GM21381 (cell line): ENCODE measurements at regions not wholly inside any gene's neighbourhood (a gene's known extent, or its start where the extent isn't known, plus 50 kb on each side); places are given as distances from the start of the nearest gene placed in this dataset.

Experiments
- ATAC-seq: cut with Tn5 transposase; IDR thresholded peaks from one replicate; pipeline ENCODE4 v1.9.1; 2021; ENCODE audit warnings: mild to moderate bottlenecking, moderate library complexity; ENCODE audit not compliant: unreplicated experiment

GRCh38 chr16:31701734-31702133 lies 171.9 kb upstream of the ZNF267 start:
- no peak for ATAC-seq

GRCh38 chr16:31702796-31703195 lies 170.8 kb upstream of the ZNF267 start:
- ATAC-seq = no peak

GRCh38 chr16:31703526-31704128 lies 170.0 kb upstream of the ZNF267 start:
- ATAC-seq = no peak

GRCh38 chr16:31704138-31704537 lies 169.5 kb upstream of the ZNF267 start:
- ATAC-seq = no peak

- no peak for ATAC-seq
These were observed 168.2 kb upstream of the ZNF267 start for GRCh38 chr16:31705371-31705770.

GRCh38 chr16:31706318-31706717 lies 167.3 kb upstream of the ZNF267 start:
- ATAC-seq = no peak

- no peak for ATAC-seq
These were observed 166.7 kb upstream of the ZNF267 start for GRCh38 chr16:31706925-31707324.

GRCh38 chr16:31707743-31708335 lies 165.8 kb upstream of the ZNF267 start:
- ATAC-seq = no peak

- no peak for ATAC-seq
These were observed 165.3 kb upstream of the ZNF267 start for GRCh38 chr16:31708348-31708747.

GRCh38 chr16:31709181-31709580 lies 164.4 kb upstream of the ZNF267 start:
- ATAC-seq = no peak

- ATAC-seq = no peak
These were observed 163.5 kb upstream of the ZNF267 start for GRCh38 chr16:31710134-31710533.

GRCh38 chr16:31710880-31711279 lies 162.7 kb upstream of the ZNF267 start:
- ATAC-seq = no peak

GRCh38 chr16:31711344-31711845 lies 162.2 kb upstream of the ZNF267 start:
- no peak for ATAC-seq

- no peak for ATAC-seq
These were observed 161.5 kb upstream of the ZNF267 start for GRCh38 chr16:31712064-31712540.

- ATAC-seq = peak; percentile 92
These were observed 160.3 kb upstream of the ZNF267 start for GRCh38 chr16:31713071-31713944.

GRCh38 chr16:31713945-31714902 lies 159.4 kb upstream of the ZNF267 start:
- ATAC-seq = no peak

- ATAC-seq = no peak
These were observed 158.6 kb upstream of the ZNF267 start for GRCh38 chr16:31714903-31715504.

- ATAC-seq = no peak
These were observed 157.7 kb upstream of the ZNF267 start for GRCh38 chr16:31715915-31716314.

- ATAC-seq = no peak
These were observed 154.6 kb upstream of the ZNF267 start for GRCh38 chr16:31718998-31719397.

- no peak for ATAC-seq
These were observed 146.1 kb upstream of the ZNF267 start for GRCh38 chr16:31727553-31727952.
